HepG2 (cell line): ENCODE measurements at regions not wholly inside any gene's neighbourhood (a gene's known extent, or its start where the extent isn't known, plus 50 kb on each side); places are given as distances from the start of the nearest gene placed in this dataset.
A peak's percentile ranks its signal among the peaks of the same experiment; 100 is the strongest.

Experiments used
- AHDC1 ChIP-seq: sonication (generic); formaldehyde crosslinking; IDR thresholded peaks from 2 replicates; pipeline ENCODE4 v1.5.1; 2020; ENCODE audit warnings: mild to moderate bottlenecking, missing genetic modification reagents, borderline replicate concordance
- CEBPB ChIP-seq: IDR thresholded peaks from 2 replicates; pipeline ENCODE4 v1.6.1; 2011; ENCODE audit warnings: low read depth, low read length, improper control_type of control experiment, borderline replicate concordance
- HDAC2 ChIP-seq: sonication (generic); formaldehyde crosslinking; IDR thresholded peaks from 2 replicates; pipeline ENCODE4 v1.4.0; 2020; ENCODE audit warnings: missing genetic modification reagents
- HNRNPLL ChIP-seq: fragments of 200-400 bp; formaldehyde crosslinking; IDR thresholded peaks from 2 replicates; pipeline ENCODE4 v1.6.1; 2017; ENCODE audit warnings: mild to moderate bottlenecking, low read depth, low read length; ENCODE audit not compliant: poor library complexity, severe bottlenecking
- KAT8 ChIP-seq: IDR thresholded peaks from 2 replicates; pipeline ENCODE4 v1.6.1; 2016; ENCODE audit warnings: missing genetic modification reagents, missing compliant biosample characterization
- MLLT10 ChIP-seq: sonication (generic); formaldehyde crosslinking; IDR thresholded peaks from 2 replicates; pipeline ENCODE4 v1.4.0; 2020; ENCODE audit warnings: missing genetic modification reagents
- NCOR1 ChIP-seq: fragments of 200-600 bp; sonication (generic); IDR thresholded peaks from 2 replicates; pipeline ENCODE4 v1.7.0; 2017; ENCODE audit warnings: antibody characterized with exemption, low read length, borderline replicate concordance
- NR2F6 ChIP-seq, 2 experiments: IDR thresholded peaks; 2 replicates each; pipeline ENCODE4 v1.6.1; 2016; ENCODE audit warnings: antibody characterized with exemption in 1 of 2, mild to moderate bottlenecking in 1 of 2
- SETDB1 ChIP-seq: sonication (generic); formaldehyde crosslinking; IDR thresholded peaks from 2 replicates; pipeline ENCODE4 v1.5.1; 2020; ENCODE audit warnings: missing genetic modification reagents, mild to moderate bottlenecking, borderline replicate concordance
- SNRNP70 ChIP-seq: fragments of 200-400 bp; formaldehyde crosslinking; IDR thresholded peaks from 2 replicates; pipeline ENCODE4 v1.6.1; 2017; ENCODE audit warnings: mild to moderate bottlenecking, low read depth, low read length, moderate library complexity
- SOX13 ChIP-seq, 3 experiments: fragments of 450-650 bp in 1 of 3; sonication (generic) in 1 of 3; formaldehyde crosslinking in 1 of 3; IDR thresholded peaks in 2 of 3; conservative IDR thresholded peaks in 1 of 3; 2 replicates each; pipeline versions ENCODE4 v1.5.0 to v1.6.1; 2016 to 2020; ENCODE audit warnings: antibody characterized with exemption in 1 of 3, mild to moderate bottlenecking in 1 of 3, missing compliant biosample characterization in 1 of 3, missing genetic modification reagents in 1 of 3, moderate library complexity in 1 of 3
- SP140L ChIP-seq: sonication (generic); formaldehyde crosslinking; IDR thresholded peaks from 2 replicates; pipeline ENCODE4 v1.4.0; 2020; ENCODE audit warnings: missing genetic modification reagents, borderline replicate concordance
- TCF12 ChIP-seq, 2 experiments: fragments of 450-650 bp in 1 of 2; sonication (generic) in 1 of 2; formaldehyde crosslinking in 1 of 2; IDR thresholded peaks; 2 replicates each; pipeline versions ENCODE4 v1.6.1 to v1.8.0; 2017 to 2022; ENCODE audit warnings: antibody characterized with exemption in 1 of 2, mild to moderate bottlenecking in 1 of 2, missing genetic modification reagents in 1 of 2, moderate library complexity in 1 of 2
- TGIF2 ChIP-seq: IDR thresholded peaks from 2 replicates; pipeline ENCODE4 v1.6.1; 2016; ENCODE audit warnings: control low read depth, missing compliant biosample characterization
- ZFP41 ChIP-seq: sonication (generic); formaldehyde crosslinking; IDR thresholded peaks from 2 replicates; pipeline ENCODE4 v1.4.0; 2020; ENCODE audit warnings: mild to moderate bottlenecking, missing genetic modification reagents, borderline replicate concordance
- ZNF124 ChIP-seq: sonication (generic); formaldehyde crosslinking; IDR thresholded peaks from 2 replicates; pipeline ENCODE4 v1.4.0; 2020; ENCODE audit warnings: missing genetic modification reagents
- ZNF143 ChIP-seq: sonication (generic); formaldehyde crosslinking; IDR thresholded peaks from 2 replicates; pipeline ENCODE4 v1.4.0; 2020; ENCODE audit warnings: missing genetic modification reagents
- ZNF280D ChIP-seq: sonication (generic); formaldehyde crosslinking; IDR thresholded peaks from 2 replicates; pipeline ENCODE4 v1.5.1; 2020; ENCODE audit warnings: mild to moderate bottlenecking, missing genetic modification reagents
- ZNF33B ChIP-seq: sonication (generic); formaldehyde crosslinking; IDR thresholded peaks from 2 replicates; pipeline ENCODE4 v1.5.1; 2020; ENCODE audit warnings: mild to moderate bottlenecking, missing genetic modification reagents
- ZSCAN21 ChIP-seq: sonication (generic); formaldehyde crosslinking; IDR thresholded peaks from 2 replicates; pipeline ENCODE4 v1.8.0; 2022; ENCODE audit warnings: mild to moderate bottlenecking, missing genetic modification reagents, moderate library complexity, borderline replicate concordance

- TF ChIP-seq NCOR1 = peak; percentile 55; the same call in 1 of the 2 replicates
- TF ChIP-seq ZNF124 (CRISPR knock-in tag) = no peak
- no peak for TF ChIP-seq ZSCAN21 (CRISPR knock-in tag)
- TF ChIP-seq SETDB1 (CRISPR knock-in tag) = no peak
- no peak for TF ChIP-seq ZNF33B (CRISPR knock-in tag)
- no peak for TF ChIP-seq HNRNPLL
- 0 out of 2 replicates have a peak, but pooled peaks have one; percentile 32 for TF ChIP-seq TGIF2
- no peak for TF ChIP-seq KAT8 (CRISPR knock-in tag)
- no peak for TF ChIP-seq NR2F6 (IDR thresholded peaks at IDR 0.05)
- no peak for TF ChIP-seq NR2F6 (CRISPR knock-in tag; IDR thresholded peaks at IDR 0.05)
- peak; percentile 51; the same call in 1 of the 2 replicates for TF ChIP-seq HDAC2 (CRISPR knock-in tag)
- TF ChIP-seq ZNF280D (CRISPR knock-in tag) = no peak
- TF ChIP-seq MLLT10 (CRISPR knock-in tag) = no peak
- no peak for TF ChIP-seq SOX13 (IDR thresholded peaks at IDR 0.05)
- peak in 1 of 2 experiments; percentile 42; a peak in 1 of 4 replicates for TF ChIP-seq SOX13 (CRISPR knock-in tag; conservative IDR thresholded peaks at IDR 0.05 in 1 of 2, IDR thresholded peaks at IDR 0.05 in 1 of 2)
- TF ChIP-seq ZNF143 (CRISPR knock-in tag) = no peak
- TF ChIP-seq CEBPB = peak; percentile 63; the same call in 1 of the 2 replicates
- TF ChIP-seq AHDC1 (CRISPR knock-in tag) = 0 out of 2 replicates have a peak, but pooled peaks have one; percentile 24
- no peak for TF ChIP-seq TCF12 (IDR thresholded peaks at IDR 0.05)
- TF ChIP-seq TCF12 (CRISPR knock-in tag; IDR thresholded peaks at IDR 0.05) = peak; percentile 38; the same call in 1 of the 2 replicates
- no peak for TF ChIP-seq SNRNP70
- TF ChIP-seq ZFP41 = no peak
- TF ChIP-seq SP140L (CRISPR knock-in tag) = no peak
Observed at GRCh38 chr12:130043685-130044406, 118.4 kb upstream of the FZD10 start (continued).
